ENCODE measurements at regions not wholly inside any gene's neighbourhood (a gene's known extent, or its start where the extent isn't known, plus 50 kb on each side); places are given as distances from the start of the nearest gene placed in this dataset.

DNA sequence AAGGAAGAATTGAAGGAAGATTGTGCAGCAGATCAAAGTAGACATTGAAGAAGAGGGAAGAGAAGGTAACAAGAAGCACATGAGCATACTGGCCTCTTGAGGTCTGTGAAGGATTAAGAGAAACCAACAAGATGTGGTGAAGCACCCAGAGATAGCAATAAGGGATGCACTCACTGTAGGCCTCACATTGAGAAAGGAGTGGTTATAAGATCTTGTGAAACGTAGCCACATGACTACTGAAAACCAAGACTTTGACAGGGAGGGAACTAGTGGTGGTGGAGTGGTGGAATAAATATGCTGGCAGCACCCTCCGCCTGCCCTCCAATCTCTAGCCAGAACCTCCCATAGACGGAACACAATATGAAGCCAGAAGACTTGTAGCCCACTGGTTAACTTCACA, 651.2 kb downstream of the DIPK2A start:
- H3K9me3 Mint-ChIP-seq: peaks cover 4 to 17% (median 11%) of the 10 kb centered on the region in 7 donors
- Histone ChIP-seq H4K20me1 (ENCODE audit: insufficient read depth, low read length) (no peaks in the 10 kb centered on the region), H3K79me2 (ENCODE audit: insufficient read depth, low read length) (no peaks in the 10 kb centered on the region), H3K27me3 (ENCODE audit: control insufficient read depth in 2 of 2, insufficient read depth in 2 of 2, low read length in 2 of 2) (no peaks in the 10 kb centered on the region), H3K27ac (ENCODE audit: low read depth in 1 of 2, low read length in 2 of 2) (no peak overlapping the region), H3K4me3 (replicated peaks in 1 of 3; ENCODE audit: low read depth in 2 of 3, low read length in 3 of 3) (no peak overlapping the region), H2AFZ (ENCODE audit: insufficient read depth, low read depth, low read length, poor library complexity, severe bottlenecking) (no peak overlapping the region), H3K9ac (ENCODE audit: insufficient read depth, low read length, poor library complexity, severe bottlenecking) (no peak overlapping the region), H3K4me2 (replicated peaks; ENCODE audit: extremely low read depth, low read length, poor library complexity, severe bottlenecking) (no peak overlapping the region), H3K4me1 (ENCODE audit: control insufficient read depth in 1 of 2, insufficient read depth in 2 of 2, low read length in 2 of 2) (peaks cover 0 to 5% of the 10 kb centered on the region in 2 donors), H3K9me3 (replicated peaks in 1 of 2; ENCODE audit: control insufficient read depth in 1 of 2, insufficient read depth in 1 of 2, low read length in 2 of 2) (peaks cover 0 to 4% of the 10 kb centered on the region in 2 donors), H3K36me3 (replicated peaks in 1 of 2; ENCODE audit: control insufficient read depth in 1 of 2, insufficient read depth in 2 of 2, low read length in 2 of 2) (no peaks in the 10 kb centered on the region)
- no CpG with 5 or more reads among the region's 3 CpGs for whole genome bisulfite sequencing (ENCODE audit: insufficient coverage)
- no peak for DNase-seq
- H3K27me3 Mint-ChIP-seq (ENCODE audit: low read depth in 3 of 3): peaks cover 0 to 3% (median 0%) of the 10 kb centered on the region in 3 donors
- no peak overlapping the region for H3K27ac Mint-ChIP-seq
- TF ChIP-seq, protein P1, sequence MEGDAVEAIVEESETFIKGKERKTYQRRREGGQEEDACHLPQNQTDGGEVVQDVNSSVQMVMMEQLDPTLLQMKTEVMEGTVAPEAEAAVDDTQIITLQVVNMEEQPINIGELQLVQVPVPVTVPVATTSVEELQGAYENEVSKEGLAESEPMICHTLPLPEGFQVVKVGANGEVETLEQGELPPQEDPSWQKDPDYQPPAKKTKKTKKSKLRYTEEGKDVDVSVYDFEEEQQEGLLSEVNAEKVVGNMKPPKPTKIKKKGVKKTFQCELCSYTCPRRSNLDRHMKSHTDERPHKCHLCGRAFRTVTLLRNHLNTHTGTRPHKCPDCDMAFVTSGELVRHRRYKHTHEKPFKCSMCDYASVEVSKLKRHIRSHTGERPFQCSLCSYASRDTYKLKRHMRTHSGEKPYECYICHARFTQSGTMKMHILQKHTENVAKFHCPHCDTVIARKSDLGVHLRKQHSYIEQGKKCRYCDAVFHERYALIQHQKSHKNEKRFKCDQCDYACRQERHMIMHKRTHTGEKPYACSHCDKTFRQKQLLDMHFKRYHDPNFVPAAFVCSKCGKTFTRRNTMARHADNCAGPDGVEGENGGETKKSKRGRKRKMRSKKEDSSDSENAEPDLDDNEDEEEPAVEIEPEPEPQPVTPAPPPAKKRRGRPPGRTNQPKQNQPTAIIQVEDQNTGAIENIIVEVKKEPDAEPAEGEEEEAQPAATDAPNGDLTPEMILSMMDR (IDR thresholded peaks at IDR 0.05): no peak
- no peaks in the 10 kb centered on the region for H3K36me3 Mint-ChIP-seq
- H3K4me3 Mint-ChIP-seq: no peak overlapping the region
- intact Hi-C loops (cut with micrococcal nuclease): no loop called here
- peaks cover 10% of the 10 kb centered on the region for H3K4me1 Mint-ChIP-seq

DNA sequence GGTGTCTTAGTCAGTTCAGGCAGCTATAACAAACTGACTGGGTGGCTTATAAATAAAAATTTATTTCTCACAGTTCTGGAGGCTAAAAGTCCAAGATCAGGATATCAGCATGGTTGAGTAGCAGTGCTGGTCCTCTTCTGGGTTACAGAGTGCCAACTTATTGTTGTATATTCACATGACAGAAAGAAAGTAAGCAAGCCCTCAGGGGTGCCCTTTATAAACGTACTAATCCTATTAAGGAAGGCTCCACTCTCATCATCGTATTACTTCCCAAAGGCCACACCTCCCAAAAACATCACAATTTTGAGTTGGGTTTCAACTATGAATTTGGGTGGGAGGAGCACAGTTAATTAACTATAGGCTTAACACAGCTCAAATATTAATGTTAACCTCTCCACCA, 653.0 kb downstream of the DIPK2A start:
- Histone ChIP-seq H3K9me3 (replicated peaks in 1 of 2; ENCODE audit: control insufficient read depth in 1 of 2, insufficient read depth in 1 of 2, low read length in 2 of 2) (peaks cover 0 to 4% of the 10 kb centered on the region in 2 donors), H3K9ac (ENCODE audit: insufficient read depth, low read length, poor library complexity, severe bottlenecking) (no peak overlapping the region), H3K27ac (ENCODE audit: low read depth in 1 of 2, low read length in 2 of 2) (no peak overlapping the region), H3K4me3 (replicated peaks in 1 of 3; ENCODE audit: low read depth in 2 of 3, low read length in 3 of 3) (no peak overlapping the region), H3K79me2 (ENCODE audit: insufficient read depth, low read length) (no peaks in the 10 kb centered on the region), H3K27me3 (ENCODE audit: control insufficient read depth in 2 of 2, insufficient read depth in 2 of 2, low read length in 2 of 2) (no peaks in the 10 kb centered on the region), H4K20me1 (ENCODE audit: insufficient read depth, low read length) (no peaks in the 10 kb centered on the region), H3K4me1 (ENCODE audit: control insufficient read depth in 1 of 2, insufficient read depth in 2 of 2, low read length in 2 of 2) (peaks cover 0 to 5% of the 10 kb centered on the region in 2 donors), H3K36me3 (replicated peaks in 1 of 2; ENCODE audit: control insufficient read depth in 1 of 2, insufficient read depth in 2 of 2, low read length in 2 of 2) (no peaks in the 10 kb centered on the region), H2AFZ (ENCODE audit: insufficient read depth, low read depth, low read length, poor library complexity, severe bottlenecking) (no peak overlapping the region), H3K4me2 (replicated peaks; ENCODE audit: extremely low read depth, low read length, poor library complexity, severe bottlenecking) (no peak overlapping the region)
- intact Hi-C loops (cut with micrococcal nuclease): no loop called here
- Mint-ChIP-seq H3K27ac (no peak overlapping the region), H3K9me3 (peaks cover 0 to 7% (median 3%) of the 10 kb centered on the region in 7 donors), H3K4me3 (no peak overlapping the region), H3K36me3 (no peaks in the 10 kb centered on the region), H3K27me3 (ENCODE audit: low read depth in 3 of 3) (no peaks in the 10 kb centered on the region), H3K4me1 (peaks cover 10% of the 10 kb centered on the region)
- TF ChIP-seq, protein P1 (IDR thresholded peaks at IDR 0.05): no peak
- WGBS (ENCODE audit: insufficient coverage): no CpG with 5 or more reads among the region's 2 CpGs
- no peak for DNase-seq

Measured in CD14-positive monocyte (primary cell).